ENCODE measurements at regions not wholly inside any gene's neighbourhood (a gene's known extent, or its start where the extent isn't known, plus 50 kb on each side); places are given as distances from the start of the nearest gene placed in this dataset.
"Not testable (repeated sequence)": the region's sequence is repeated elsewhere in the genome, so short reads cannot be mapped to it uniquely, and the experiment has no call there.

GRCh38 chr22:38369132-38369531 lies 51.9 kb upstream of the CSNK1E start:
- not testable (repeated sequence) for TF ChIP-seq CTCF (IDR thresholded peaks at IDR 0.05; ENCODE audit: insufficient read depth, low read depth, low read length); EZH2 (IDR thresholded peaks at IDR 0.05; ENCODE audit: insufficient read depth, low read length)

Measured in astrocyte (in vitro differentiated cells and primary cell).